OCI-LY7 (cell line): ENCODE measurements at regions not wholly inside any gene's neighbourhood (a gene's known extent, or its start where the extent isn't known, plus 50 kb on each side); places are given as distances from the start of the nearest gene placed in this dataset.

Source experiments
- BruUV-seq: library from RNA; stranded (reverse); fragments of 400-500 nt; replicated peaks from 2 replicates; lab custom pipeline; 2021; lab: Mats Ljungman, UMichigan
- CTCF ChIA-PET: fragments of 300-600 bp; sonication (Branson Sonifier 250); formaldehyde crosslinking; loops from one replicate; lab custom pipeline; 2022; ENCODE audit warnings: antibody characterized with exemption; ENCODE audit not compliant: unreplicated experiment; lab: Charles Lee
- POLR2A ChIA-PET: fragments of 300-600 bp; sonication (Branson Sonifier 250); formaldehyde crosslinking; loops from one replicate; lab custom pipeline; 2022; ENCODE audit warnings: antibody characterized with exemption; lab: Charles Lee
- DNase-seq: peaks from one replicate; pipeline ENCODE4 v3.0.0-alpha.2; 2015; ENCODE audit warnings: low spot score
- H2AFZ ChIP-seq: fragments of 200-600 bp; sonication (generic), shearing (Covaris generic); 2 replicates; pipeline ENCODE4 v1.6.1; 2014; ENCODE audit warnings: mild to moderate bottlenecking, antibody characterized with exemption, low read length, moderate library complexity
- H3K27ac ChIP-seq: fragments of 200-600 bp; sonication (generic); 2 replicates; pipeline ENCODE4 v1.5.1; 2014; ENCODE audit warnings: mixed run types, low read depth, mild to moderate bottlenecking, moderate library complexity, low read length, inconsistent platforms; ENCODE audit not compliant: poor library complexity, severe bottlenecking
- H3K36me3 ChIP-seq: fragments of 200-600 bp; sonication (generic); 2 replicates; pipeline ENCODE4 v1.6.1; 2014; ENCODE audit warnings: mild to moderate bottlenecking, antibody characterized with exemption, low read length, moderate library complexity, mixed read lengths; ENCODE audit not compliant: insufficient read depth
- H3K4me1 ChIP-seq: fragments of 200-600 bp; sonication (generic); 2 replicates; pipeline ENCODE4 v1.5.1; 2014; ENCODE audit warnings: mild to moderate bottlenecking, low read length; ENCODE audit not compliant: insufficient read depth, poor library complexity, severe bottlenecking
- H3K4me2 ChIP-seq: fragments of 200-600 bp; sonication (generic); 2 replicates; pipeline ENCODE4 v1.6.1; 2014; ENCODE audit warnings: mild to moderate bottlenecking, low read length
- H3K4me3 ChIP-seq: fragments of 200-600 bp; sonication (generic); 2 replicates; pipeline ENCODE4 v1.5.1; 2014; ENCODE audit warnings: mild to moderate bottlenecking, low read depth, low read length; ENCODE audit not compliant: poor library complexity, severe bottlenecking
- H3K79me2 ChIP-seq: fragments of 200-600 bp; sonication (generic); 2 replicates; pipeline ENCODE4 v1.6.1; 2016; ENCODE audit warnings: low read depth, mild to moderate bottlenecking, low read length, moderate library complexity, mixed read lengths; ENCODE audit not compliant: insufficient read depth
- H3K9me2 ChIP-seq: fragments of 200-600 bp; sonication (generic); 2 replicates; pipeline ENCODE4 v1.6.1; 2016; ENCODE audit warnings: mild to moderate bottlenecking, low read length, mixed read lengths; ENCODE audit not compliant: insufficient read depth
- H3K9me3 ChIP-seq: fragments of 200-600 bp; sonication (generic); 2 replicates; pipeline ENCODE4 v1.6.1; 2014; ENCODE audit warnings: mild to moderate bottlenecking, mixed run types, low read length, mixed read lengths
- H4K20me1 ChIP-seq: fragments of 200-600 bp; sonication (generic); 2 replicates; pipeline ENCODE4 v1.6.1; 2014; ENCODE audit warnings: mild to moderate bottlenecking, antibody characterized with exemption, low read length, moderate library complexity, mixed read lengths; ENCODE audit not compliant: insufficient read depth
- CTCF ChIP-seq: fragments of 200-600 bp; sonication (generic); conservative IDR thresholded peaks from 2 replicates; pipeline ENCODE4 v1.5.1; 2014; ENCODE audit warnings: mild to moderate bottlenecking, antibody characterized with exemption, low read length, moderate library complexity, mixed read lengths
- EZH2phosphoT487 ChIP-seq: fragments of 200-600 bp; sonication (generic); IDR thresholded peaks from 2 replicates; pipeline ENCODE4 v1.6.1; 2018; ENCODE audit warnings: low read depth, borderline replicate concordance, mild to moderate bottlenecking, mixed run types, antibody characterized with exemption, low read length, moderate library complexity, mixed read lengths
- intact Hi-C: fragments of 100-400 bp; cut with micrococcal nuclease; formaldehyde crosslinking; loops from one replicate; pipeline ENCODE4 v1.10.0; 2022; ENCODE audit not compliant: unreplicated experiment

- no TSS peak for BruUV-seq
- Histone ChIP-seq H3K4me2 (no peak overlapping the region), H3K9me3 (no peaks in the 10 kb centered on the region), H3K79me2 (no peaks in the 10 kb centered on the region), H2AFZ (no peak overlapping the region), H3K36me3 (no peaks in the 10 kb centered on the region), H3K4me3 (no peak overlapping the region), H3K9me2 (no peaks in the 10 kb centered on the region), H3K4me1 (no peaks in the 10 kb centered on the region), H3K27ac (no peak overlapping the region), H4K20me1 (no peaks in the 10 kb centered on the region)
- ChIA-PET CTCF (interaction anchor here (0.6 kb wide), 1 partner anchor 168 kb away, joined by 3 read pairs; no protein-coding TSS in a partner anchor), POLR2A (interaction anchor here (0.6 to 0.7 kb wide), 2 partner anchors 62 to 820 kb away, joined by 3 read pairs; no protein-coding TSS in a partner anchor)
- intact Hi-C loops, result no loop called here
- TF ChIP-seq CTCF (no peak), EZH2phosphoT487 (no peak)
- DNase-seq, result no peak
Measured at GRCh38 chr12:124642105-124642504, 74.7 kb upstream of the NCOR2 start.

GRCh38 chr12:124641591-124641990, 74.2 kb upstream of the NCOR2 start:
- CTCF ChIA-PET, result no interaction called here
- Histone ChIP-seq H3K9me3 (no peaks in the 10 kb centered on the region), H3K27ac (no peak overlapping the region), H3K9me2 (no peaks in the 10 kb centered on the region), H3K36me3 (no peaks in the 10 kb centered on the region), H3K79me2 (no peaks in the 10 kb centered on the region), H2AFZ (no peak overlapping the region), H3K4me1 (no peaks in the 10 kb centered on the region), H3K4me2 (no peak overlapping the region), H4K20me1 (no peaks in the 10 kb centered on the region), H3K4me3 (no peak overlapping the region)
- TF ChIP-seq CTCF (no peak), EZH2phosphoT487 (no peak)
- DNase-seq, result no peak
- no TSS peak for BruUV-seq
- intact Hi-C loops, result no loop called here
- POLR2A ChIA-PET, result no interaction called here

GRCh38 chr12:124640056-124640455, 72.6 kb upstream of the NCOR2 start:
- Histone ChIP-seq H3K4me3 (no peak overlapping the region), H3K9me2 (no peaks in the 10 kb centered on the region), H3K9me3 (no peaks in the 10 kb centered on the region), H3K4me2 (no peak overlapping the region), H2AFZ (no peak overlapping the region), H3K79me2 (no peaks in the 10 kb centered on the region), H3K4me1 (no peaks in the 10 kb centered on the region), H4K20me1 (no peaks in the 10 kb centered on the region), H3K36me3 (no peaks in the 10 kb centered on the region), H3K27ac (no peak overlapping the region)
- TF ChIP-seq EZH2phosphoT487 (no peak), CTCF (no peak)
- intact Hi-C loops, result no loop called here
- no TSS peak for BruUV-seq
- DNase-seq, result no peak
- CTCF ChIA-PET, result no interaction called here
- POLR2A ChIA-PET, result no interaction called here
